GM20000 (cell line): ENCODE measurements at regions not wholly inside any gene's neighbourhood (a gene's known extent, or its start where the extent isn't known, plus 50 kb on each side); places are given as distances from the start of the nearest gene placed in this dataset.

Experiments used
- DNase-seq: peaks from one replicate; pipeline ENCODE4 v3.0.0; 2012; ENCODE audit warnings: low spot score
- TF ChIP-seq, protein P1 (sequence below): IDR thresholded peaks from 2 replicates; pipeline ENCODE4 v1.5.1; 2012; ENCODE audit warnings: mild to moderate bottlenecking, control low read depth; ENCODE audit errors: extremely low read depth, missing control alignments

- TF ChIP-seq, protein P1, sequence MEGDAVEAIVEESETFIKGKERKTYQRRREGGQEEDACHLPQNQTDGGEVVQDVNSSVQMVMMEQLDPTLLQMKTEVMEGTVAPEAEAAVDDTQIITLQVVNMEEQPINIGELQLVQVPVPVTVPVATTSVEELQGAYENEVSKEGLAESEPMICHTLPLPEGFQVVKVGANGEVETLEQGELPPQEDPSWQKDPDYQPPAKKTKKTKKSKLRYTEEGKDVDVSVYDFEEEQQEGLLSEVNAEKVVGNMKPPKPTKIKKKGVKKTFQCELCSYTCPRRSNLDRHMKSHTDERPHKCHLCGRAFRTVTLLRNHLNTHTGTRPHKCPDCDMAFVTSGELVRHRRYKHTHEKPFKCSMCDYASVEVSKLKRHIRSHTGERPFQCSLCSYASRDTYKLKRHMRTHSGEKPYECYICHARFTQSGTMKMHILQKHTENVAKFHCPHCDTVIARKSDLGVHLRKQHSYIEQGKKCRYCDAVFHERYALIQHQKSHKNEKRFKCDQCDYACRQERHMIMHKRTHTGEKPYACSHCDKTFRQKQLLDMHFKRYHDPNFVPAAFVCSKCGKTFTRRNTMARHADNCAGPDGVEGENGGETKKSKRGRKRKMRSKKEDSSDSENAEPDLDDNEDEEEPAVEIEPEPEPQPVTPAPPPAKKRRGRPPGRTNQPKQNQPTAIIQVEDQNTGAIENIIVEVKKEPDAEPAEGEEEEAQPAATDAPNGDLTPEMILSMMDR = no peak
- no peak for DNase-seq
These were observed 88.8 kb downstream of the C16orf95 start for GRCh38 chr16:87228363-87228762.

DNA sequence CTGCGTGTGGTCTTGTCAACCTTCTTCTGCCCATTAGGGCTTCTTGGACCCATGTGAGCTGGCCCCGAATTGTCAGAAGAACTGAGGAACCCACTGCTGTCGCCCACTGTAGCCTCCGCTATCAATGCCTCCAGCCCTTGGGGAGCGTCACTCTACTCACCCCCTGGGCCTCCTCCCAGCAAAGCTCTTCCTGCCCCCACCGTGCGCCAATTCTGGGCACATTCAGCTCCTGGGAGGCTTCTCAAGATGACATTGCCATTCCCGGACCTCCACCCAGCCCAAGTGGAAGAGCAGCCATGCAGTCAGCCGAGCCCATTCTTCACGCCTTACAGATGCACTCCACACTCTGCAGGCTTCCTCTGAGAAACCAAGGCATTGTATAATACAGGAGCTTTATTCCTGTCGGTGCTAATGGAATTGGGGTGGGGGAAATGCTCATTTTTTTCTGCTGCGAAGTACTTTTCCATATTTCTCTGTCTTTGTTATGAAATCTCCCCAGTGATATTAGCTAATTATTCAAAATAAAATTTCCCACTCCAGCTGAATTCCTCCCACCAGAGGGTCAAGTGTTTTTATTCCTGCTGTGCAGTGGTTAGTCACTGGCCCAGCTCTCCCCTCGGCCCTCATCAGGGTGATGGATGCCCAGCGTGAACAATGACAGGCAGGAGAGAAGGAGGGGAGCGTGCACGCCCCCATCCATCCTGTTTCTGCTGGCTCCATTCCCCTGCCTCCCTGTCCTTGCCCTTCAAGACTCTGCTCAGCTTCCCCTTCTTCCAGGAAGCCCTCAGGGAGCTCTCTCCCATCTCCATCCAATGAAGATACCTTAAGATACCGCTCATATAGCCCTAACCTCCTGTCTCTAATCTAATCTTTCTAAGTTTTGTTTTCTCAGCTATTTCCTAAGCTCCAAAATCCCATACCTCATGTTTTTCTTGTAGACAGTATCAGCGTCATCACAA is 87.7 kb downstream of the C16orf95 start:
- TF ChIP-seq, protein P1 = no peak
- DNase-seq = no peak

GRCh38 chr16:87230571-87230970 is 86.6 kb downstream of the C16orf95 start:
- DNase-seq = no peak
- TF ChIP-seq, protein P1 = no peak

DNA sequence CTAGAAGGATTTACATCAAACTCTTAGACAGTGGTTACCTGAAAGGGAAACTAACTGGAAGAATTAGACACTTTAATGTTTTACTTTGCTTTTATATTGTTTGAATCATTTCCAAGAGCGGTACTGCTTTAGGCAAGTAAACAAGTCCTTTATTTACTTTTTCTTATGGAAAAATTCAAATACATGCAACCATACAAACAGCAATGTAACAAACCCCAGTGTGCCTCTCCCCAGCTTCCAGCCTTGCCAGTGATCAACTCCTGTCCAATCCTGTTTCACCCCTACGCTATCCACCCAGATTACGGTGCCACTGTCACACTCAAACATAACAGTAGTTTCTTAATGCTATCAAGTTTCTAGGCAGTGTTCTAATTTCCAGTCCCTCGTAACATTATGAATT is 85.9 kb downstream of the C16orf95 start:
- TF ChIP-seq, protein P1 = no peak
- DNase-seq = no peak

GRCh38 chr16:87231911-87232310 is 85.3 kb downstream of the C16orf95 start:
- TF ChIP-seq, protein P1 = no peak
- DNase-seq = no peak

- TF ChIP-seq, protein P1 = no peak
- no peak for DNase-seq
These were observed 83.3 kb downstream of the C16orf95 start for GRCh38 chr16:87233928-87234327.

GRCh38 chr16:87234601-87235000 is 82.6 kb downstream of the C16orf95 start:
- TF ChIP-seq, protein P1 = no peak
- DNase-seq = no peak
